ENCODE measurements at regions not wholly inside any gene's neighbourhood (a gene's known extent, or its start where the extent isn't known, plus 50 kb on each side); places are given as distances from the start of the nearest gene placed in this dataset.

DNA sequence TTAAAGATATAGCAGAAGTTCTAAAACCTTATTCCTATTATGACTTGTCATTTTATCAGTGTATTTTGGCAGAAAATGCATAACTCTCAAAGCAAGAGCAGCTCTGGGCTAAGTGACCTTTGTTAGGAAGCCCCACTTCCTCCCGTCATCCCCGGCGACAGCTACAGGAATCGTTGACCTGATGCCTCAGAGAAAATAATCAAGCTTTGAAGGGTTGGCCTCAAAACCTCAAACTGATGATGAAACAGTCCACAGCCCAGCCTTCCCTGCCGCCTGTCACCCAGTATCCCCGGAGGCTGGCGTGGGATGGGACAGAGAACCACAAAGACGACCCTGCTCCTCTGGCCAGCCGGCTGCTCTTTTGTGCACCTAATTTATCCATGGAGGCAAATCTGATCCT, 65.3 kb downstream of the KCNF1 start:
- no peak overlapping the region for H3K4me3 ChIP-seq (ENCODE audit: insufficient read depth, low read depth, low read length)
- H2BK20ac ChIP-seq (ENCODE audit: low read depth, low read length): no peak overlapping the region
- no peak overlapping the region for H4K5ac ChIP-seq (ENCODE audit: low read depth, low read length)
- H3K9me1 ChIP-seq (ENCODE audit: insufficient read depth, low read length): no peaks in the 10 kb centered on the region
- H2BK15ac ChIP-seq (ENCODE audit: low read depth, low read length): no peak overlapping the region
- ChIA-PET POLR2A (ENCODE audit: unreplicated experiment) (no interaction called here), CTCF (interaction anchor here (1.2 to 1.3 kb wide), 2 partner anchors 19 to 147 kb away, joined by 3 to 4 read pairs; no protein-coding TSS in a partner anchor)
- in situ Hi-C loops (cut with MboI; ENCODE audit: low sequenced_read_pairs): no loop called here
- H3K18ac ChIP-seq (ENCODE audit: low read depth, low read length): no peak overlapping the region
- H3K27me3 ChIP-seq (ENCODE audit: control insufficient read depth, insufficient read depth, low read length): no peaks in the 10 kb centered on the region
- no peaks in the 10 kb centered on the region for H3K9me3 ChIP-seq (ENCODE audit: control insufficient read depth, insufficient read depth, low read length)
- 0 out of 2 replicates have a peak overlapping the region, but pooled peaks have one; percentile 22 for H2BK120ac ChIP-seq (ENCODE audit: low read depth, low read length)
- ATAC-seq (ENCODE audit: low read depth) (peak; percentile 37; the same call in 1 of the 2 replicates), DNase-seq (peak; percentile 24)
- H2AFZ ChIP-seq (replicated peaks; ENCODE audit: low read length, poor library complexity): peak overlapping the region; percentile 89
- no peak overlapping the region for H3K56ac ChIP-seq (ENCODE audit: extremely low read depth, insufficient read depth, low read length)
- H3K9ac ChIP-seq (ENCODE audit: low read depth, low read length): no peak overlapping the region
- H2AK9ac ChIP-seq (replicated peaks; ENCODE audit: low read depth, low read length, poor library complexity): peak overlapping the region; percentile 33
- H3K4ac ChIP-seq (ENCODE audit: low read depth, low read length): 0 out of 2 replicates have a peak overlapping the region, but pooled peaks have one; percentile 19
- no peak overlapping the region for H3K27ac ChIP-seq (ENCODE audit: insufficient read depth, low read length)
- BruUV-seq (replicated peaks): no TSS peak
- dilution Hi-C loops (cut with HindIII; ENCODE audit: low sequenced_read_pairs, unreplicated experiment): no loop called here
- no peaks in the 10 kb centered on the region; the same call in 1 of the 2 replicates for H3K4me1 ChIP-seq (ENCODE audit: control insufficient read depth, insufficient read depth, low read length)
- H3K36me3 ChIP-seq (ENCODE audit: control insufficient read depth, insufficient read depth, low read length): no peaks in the 10 kb centered on the region
- no peak overlapping the region for H2AK5ac ChIP-seq (ENCODE audit: low read depth, low read length)
- peak overlapping the region in 1 of 2 experiments; percentile 74; a peak in 1 of 4 replicates for H4K8ac ChIP-seq (ENCODE audit: low read depth in 2 of 2, low read length in 2 of 2)
- H3K79me1 ChIP-seq (ENCODE audit: low read depth in 1 of 2, low read length in 2 of 2): no peaks in the 10 kb centered on the region
- H3K14ac ChIP-seq (replicated peaks; ENCODE audit: low read depth, low read length): no peak overlapping the region
- intact Hi-C loops (cut with micrococcal nuclease): no loop called here
- no peak overlapping the region for H2BK5ac ChIP-seq (ENCODE audit: low read depth, low read length, poor library complexity, severe bottlenecking)
- peak overlapping the region; percentile 12; the same call in 1 of the 2 replicates for H3K4me2 ChIP-seq (ENCODE audit: low read depth, low read length)
- H3K23ac ChIP-seq (ENCODE audit: low read depth, low read length): no peak overlapping the region; the same call in 1 of the 2 replicates
- no peak overlapping the region for H4K91ac ChIP-seq (ENCODE audit: insufficient read depth, low read depth, low read length)
- 17% methylated on average over 1 of the region's 9 CpGs; no CpG with 5 or more reads in 1 of the 2 experiments for WGBS, 2 experiments (ENCODE audit: extremely low coverage in 2 of 2, insufficient read length in 1 of 2)
- 0 out of 2 replicates have a peak, but pooled peaks have one; percentile 31 for TF ChIP-seq CEBPB (IDR thresholded peaks at IDR 0.05; ENCODE audit: low read depth, low read length)
- TF ChIP-seq, protein P1, sequence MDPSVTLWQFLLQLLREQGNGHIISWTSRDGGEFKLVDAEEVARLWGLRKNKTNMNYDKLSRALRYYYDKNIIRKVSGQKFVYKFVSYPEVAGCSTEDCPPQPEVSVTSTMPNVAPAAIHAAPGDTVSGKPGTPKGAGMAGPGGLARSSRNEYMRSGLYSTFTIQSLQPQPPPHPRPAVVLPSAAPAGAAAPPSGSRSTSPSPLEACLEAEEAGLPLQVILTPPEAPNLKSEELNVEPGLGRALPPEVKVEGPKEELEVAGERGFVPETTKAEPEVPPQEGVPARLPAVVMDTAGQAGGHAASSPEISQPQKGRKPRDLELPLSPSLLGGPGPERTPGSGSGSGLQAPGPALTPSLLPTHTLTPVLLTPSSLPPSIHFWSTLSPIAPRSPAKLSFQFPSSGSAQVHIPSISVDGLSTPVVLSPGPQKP (IDR thresholded peaks at IDR 0.05; ENCODE audit: borderline replicate concordance, low read depth, low read length): no peak
- H4K20me1 ChIP-seq (ENCODE audit: insufficient read depth, low read length): no peaks in the 10 kb centered on the region
